Superior temporal gyrus (tissue), 1 donor: ENCODE measurements at regions not wholly inside any gene's neighbourhood (a gene's known extent, or its start where the extent isn't known, plus 50 kb on each side); places are given as distances from the start of the nearest gene placed in this dataset.
"Not testable (repeated sequence)": the region's sequence is repeated elsewhere in the genome, so short reads cannot be mapped to it uniquely, and the experiment has no call there.

Source experiments
- DNase-seq: peaks from one replicate; pipeline ENCODE4 v3.0.0-alpha.2; 2016; ENCODE audit errors: extremely low spot score

- no peak for DNase-seq
These were observed 92.9 kb upstream of the TSPAN2 start for GRCh38 chr1:115182012-115182715.

- DNase-seq = no peak
These were observed 91.9 kb upstream of the TSPAN2 start for GRCh38 chr1:115181231-115181630.

GRCh38 chr1:115179397-115180079 is 90.2 kb upstream of the TSPAN2 start:
- no peak for DNase-seq

- DNase-seq = no peak
These were observed 86.9 kb upstream of the TSPAN2 start for GRCh38 chr1:115176189-115176588.

GRCh38 chr1:115175596-115175995 is 86.3 kb upstream of the TSPAN2 start:
- DNase-seq = no peak

GRCh38 chr1:115173151-115173550 is 83.8 kb upstream of the TSPAN2 start:
- DNase-seq = no peak

GRCh38 chr1:115172270-115172669 is 83.0 kb upstream of the TSPAN2 start:
- DNase-seq = no peak

- no peak for DNase-seq
These were observed 81.7 kb upstream of the TSPAN2 start for GRCh38 chr1:115170961-115171392.

GRCh38 chr1:115170377-115170776 is 81.1 kb upstream of the TSPAN2 start:
- no peak for DNase-seq

GRCh38 chr1:115168026-115168425 is 78.7 kb upstream of the TSPAN2 start:
- no peak for DNase-seq

- no peak for DNase-seq
These were observed 77.3 kb upstream of the TSPAN2 start for GRCh38 chr1:115166531-115167091.

- DNase-seq = no peak
These were observed 76.5 kb upstream of the TSPAN2 start for GRCh38 chr1:115165776-115166175.

- DNase-seq = no peak
These were observed 75.8 kb upstream of the TSPAN2 start for GRCh38 chr1:115164940-115165705.

GRCh38 chr1:115164484-115164883 is 75.2 kb upstream of the TSPAN2 start:
- no peak for DNase-seq

- no peak for DNase-seq
These were observed 71.4 kb upstream of the TSPAN2 start for GRCh38 chr1:115160728-115161127.

GRCh38 chr1:115159958-115160357 is 70.7 kb upstream of the TSPAN2 start:
- no peak for DNase-seq

- DNase-seq = no peak
These were observed 68.9 kb upstream of the TSPAN2 start for GRCh38 chr1:115158181-115158580.

- no peak for DNase-seq
These were observed 67.6 kb upstream of the TSPAN2 start for GRCh38 chr1:115156826-115157468.

- DNase-seq = no peak
These were observed 64.8 kb upstream of the TSPAN2 start for GRCh38 chr1:115153966-115154557.

- not testable (repeated sequence) for DNase-seq
These were observed 58.6 kb upstream of the TSPAN2 start for GRCh38 chr1:115147928-115148327.

GRCh38 chr1:115145226-115145625 is 55.9 kb upstream of the TSPAN2 start:
- DNase-seq = no peak
